Body of pancreas (tissue), 4 donors: ENCODE measurements at regions not wholly inside any gene's neighbourhood (a gene's known extent, or its start where the extent isn't known, plus 50 kb on each side); places are given as distances from the start of the nearest gene placed in this dataset.

Source experiments
- ATAC-seq: fragments of 150-250 bp; one replicate; pipeline ENCODE4 v1.9.1; 2016
- DNase-seq, 4 donors: peaks; one replicate each; pipeline ENCODE4 v3.0.0-alpha.2; 2019
- H3K27ac ChIP-seq, 4 donors: fragments of 200-600 bp; sonication (generic); 1 replicate in 3 of 4; 2 replicates in 1 of 4; pipeline versions ENCODE4 v1.5.1 to v1.6.1; 2016 to 2019; ENCODE audit warnings: mild to moderate bottlenecking in 1 of 4, mixed read lengths in 1 of 4, moderate library complexity in 1 of 4
- H3K27me3 ChIP-seq, 2 donors: fragments of 200-600 bp; sonication (generic); one replicate each; pipeline ENCODE4 v1.6.0; 2016; ENCODE audit warnings: mild to moderate bottlenecking in 1 of 2
- H3K36me3 ChIP-seq, 2 donors: fragments of 200-600 bp; sonication (generic); replicated peaks in 1 of 2; 2 replicates each; pipeline ENCODE4 v1.5.1; 2016; ENCODE audit warnings: low read depth in 2 of 2; ENCODE audit not compliant: insufficient read depth in 1 of 2
- H3K4me1 ChIP-seq: fragments of 200-600 bp; sonication (generic); one replicate; pipeline ENCODE4 v1.6.0; 2016
- H3K4me3 ChIP-seq, 2 donors: fragments of 200-600 bp; sonication (generic); 1 replicate in 1 of 2; 2 replicates in 1 of 2; pipeline ENCODE4 v1.5.1; 2016 to 2019
- H3K9me3 ChIP-seq, 3 donors: fragments of 200-600 bp; sonication (generic); 1 replicate in 2 of 3; 2 replicates in 1 of 3; pipeline ENCODE4 v1.5.1; 2016
- POLR2A ChIP-seq, 3 donors: fragments of 450-650 bp; IDR thresholded peaks; one replicate each; pipeline ENCODE4 v1.6.1; 2016; ENCODE audit warnings: antibody characterized with exemption in 3 of 3, mild to moderate bottlenecking in 2 of 3
- WGBS, 2 donors: methylation state at CpG; one replicate each; pipeline ENCODE4 v1.1.5; 2017; 5-methylcytosine and 5-hydroxymethylcytosine counted together
- intact Hi-C: fragments of 100-400 bp; cut with DNase I; formaldehyde crosslinking; loops from one replicate; pipeline ENCODE4 v1.15.1; 2023
- TF ChIP-seq, protein P1 (sequence below), 7 experiments: fragments of 450-650 bp in 4 of 7; fragments of 200-600 bp in 3 of 7; sonication (generic) in 3 of 7; IDR thresholded peaks; one replicate each; pipeline ENCODE4 v1.5.1; 2016 to 2019; ENCODE audit warnings: antibody characterized with exemption in 7 of 7

DNA sequence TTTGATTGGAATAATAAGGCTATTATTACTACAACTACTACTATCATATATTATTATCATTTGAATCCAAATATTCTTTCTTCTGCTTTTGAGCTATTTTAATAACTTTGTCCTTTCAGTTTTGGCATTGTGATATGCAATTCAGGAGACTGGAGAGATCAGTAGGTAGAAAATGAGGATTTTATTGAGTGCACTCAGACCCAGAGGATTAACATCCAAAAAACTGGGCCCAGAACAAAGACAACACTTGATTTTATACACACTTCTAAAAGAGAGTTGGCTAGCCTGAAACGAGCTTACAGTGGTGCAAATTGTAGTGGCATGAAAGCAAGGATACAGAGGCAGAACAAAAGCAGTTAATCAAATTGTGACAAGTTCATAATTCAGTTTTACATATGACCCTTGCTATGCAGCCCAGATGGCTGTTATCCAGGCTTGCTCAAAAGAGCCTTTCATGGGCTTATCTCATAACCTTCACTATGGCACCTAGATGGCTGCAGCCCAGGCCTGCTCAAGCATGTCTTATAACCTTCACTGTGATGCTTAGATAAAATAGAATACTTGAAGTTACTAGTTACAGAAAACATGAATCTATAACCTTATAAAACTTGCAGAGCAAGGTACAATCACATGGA lies 796.3 kb upstream of the RAG2 start:
- ATAC-seq: no peak
- H3K4me3 ChIP-seq: no peak overlapping the region
- WGBS, 2 donors: 28 to 39% methylated on average over 1 of the region's 1 CpG
- TF ChIP-seq, protein P1, sequence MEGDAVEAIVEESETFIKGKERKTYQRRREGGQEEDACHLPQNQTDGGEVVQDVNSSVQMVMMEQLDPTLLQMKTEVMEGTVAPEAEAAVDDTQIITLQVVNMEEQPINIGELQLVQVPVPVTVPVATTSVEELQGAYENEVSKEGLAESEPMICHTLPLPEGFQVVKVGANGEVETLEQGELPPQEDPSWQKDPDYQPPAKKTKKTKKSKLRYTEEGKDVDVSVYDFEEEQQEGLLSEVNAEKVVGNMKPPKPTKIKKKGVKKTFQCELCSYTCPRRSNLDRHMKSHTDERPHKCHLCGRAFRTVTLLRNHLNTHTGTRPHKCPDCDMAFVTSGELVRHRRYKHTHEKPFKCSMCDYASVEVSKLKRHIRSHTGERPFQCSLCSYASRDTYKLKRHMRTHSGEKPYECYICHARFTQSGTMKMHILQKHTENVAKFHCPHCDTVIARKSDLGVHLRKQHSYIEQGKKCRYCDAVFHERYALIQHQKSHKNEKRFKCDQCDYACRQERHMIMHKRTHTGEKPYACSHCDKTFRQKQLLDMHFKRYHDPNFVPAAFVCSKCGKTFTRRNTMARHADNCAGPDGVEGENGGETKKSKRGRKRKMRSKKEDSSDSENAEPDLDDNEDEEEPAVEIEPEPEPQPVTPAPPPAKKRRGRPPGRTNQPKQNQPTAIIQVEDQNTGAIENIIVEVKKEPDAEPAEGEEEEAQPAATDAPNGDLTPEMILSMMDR (IDR thresholded peaks at IDR 0.05): no peak
- TF ChIP-seq POLR2A (IDR thresholded peaks at IDR 0.05): no peak
- H3K36me3 ChIP-seq: no peaks in the 10 kb centered on the region
- no peak for DNase-seq
- intact Hi-C loops: no loop called here
- H3K9me3 ChIP-seq: peaks cover 0 to 6% (median 0%) of the 10 kb centered on the region in 3 donors
- no peaks in the 10 kb centered on the region for H3K27me3 ChIP-seq
- H3K4me1 ChIP-seq: no peaks in the 10 kb centered on the region
- no peak overlapping the region for H3K27ac ChIP-seq

DNA sequence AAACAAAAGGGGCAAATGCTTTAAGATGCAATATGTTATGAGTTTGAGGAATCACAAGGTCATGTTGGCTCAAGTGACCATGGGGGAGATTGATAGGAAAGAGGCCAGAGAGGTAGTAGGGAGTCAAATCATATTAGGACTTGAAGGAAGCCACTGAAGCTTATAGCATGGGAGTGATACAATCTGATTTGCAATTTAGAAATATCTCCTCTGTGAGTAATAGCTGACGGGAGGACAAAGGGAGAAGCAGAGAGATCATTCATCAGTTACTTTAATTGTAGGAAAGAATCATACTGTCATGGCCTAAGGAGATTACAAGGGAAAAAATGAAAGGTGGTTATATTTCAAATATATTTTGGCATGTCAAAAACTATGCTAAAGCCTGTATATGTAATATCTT lies 793.6 kb upstream of the RAG2 start:
- 58 to 71% methylated on average over 1 of the region's 1 CpG for WGBS, 2 donors
- no peak overlapping the region for H3K4me3 ChIP-seq
- H3K4me1 ChIP-seq: no peaks in the 10 kb centered on the region
- no peak overlapping the region for H3K27ac ChIP-seq
- no peaks in the 10 kb centered on the region for H3K36me3 ChIP-seq
- DNase-seq: no peak
- intact Hi-C loops: no loop called here
- TF ChIP-seq, protein P1 (IDR thresholded peaks at IDR 0.05): no peak
- no peak for TF ChIP-seq POLR2A (IDR thresholded peaks at IDR 0.05)
- no peak for ATAC-seq
- no peaks in the 10 kb centered on the region for H3K27me3 ChIP-seq
- H3K9me3 ChIP-seq: peaks cover 0 to 6% (median 0%) of the 10 kb centered on the region in 3 donors

DNA sequence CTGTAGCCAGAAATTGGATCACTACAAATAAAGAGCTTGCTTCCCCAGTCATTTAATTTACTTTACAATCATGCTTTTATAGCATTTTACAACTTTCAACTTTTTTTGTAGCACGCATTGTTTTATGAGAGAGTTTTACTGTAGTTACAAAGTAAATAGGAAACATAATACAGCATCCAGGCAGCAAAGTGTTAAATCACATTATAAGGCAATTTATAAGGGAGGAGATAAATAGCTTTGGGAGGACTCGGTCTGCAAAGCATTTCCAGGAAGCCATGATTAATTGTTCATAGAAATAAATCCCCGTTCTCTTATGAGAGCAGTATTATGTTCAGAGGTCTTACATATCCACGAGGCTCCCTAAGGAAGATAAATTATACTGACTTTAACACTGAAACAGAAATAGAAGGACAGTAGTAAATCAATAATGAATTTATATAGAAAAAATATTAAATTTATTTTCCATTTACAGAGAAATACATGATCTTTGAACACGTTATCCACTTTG lies 792.6 kb upstream of the RAG2 start:
- Histone ChIP-seq H3K27ac (no peak overlapping the region), H3K9me3 (peaks cover 0 to 6% (median 0%) of the 10 kb centered on the region in 3 donors), H3K4me3 (no peak overlapping the region), H3K4me1 (no peaks in the 10 kb centered on the region), H3K36me3 (no peaks in the 10 kb centered on the region), H3K27me3 (no peaks in the 10 kb centered on the region)
- ATAC-seq: no peak
- DNase-seq: no peak
- WGBS, 2 donors: 40 to 44% methylated on average over 5 of the region's 5 CpGs
- TF ChIP-seq, protein P1 (IDR thresholded peaks at IDR 0.05): no peak
- no peak for TF ChIP-seq POLR2A (IDR thresholded peaks at IDR 0.05)
- intact Hi-C loops: no loop called here

DNA sequence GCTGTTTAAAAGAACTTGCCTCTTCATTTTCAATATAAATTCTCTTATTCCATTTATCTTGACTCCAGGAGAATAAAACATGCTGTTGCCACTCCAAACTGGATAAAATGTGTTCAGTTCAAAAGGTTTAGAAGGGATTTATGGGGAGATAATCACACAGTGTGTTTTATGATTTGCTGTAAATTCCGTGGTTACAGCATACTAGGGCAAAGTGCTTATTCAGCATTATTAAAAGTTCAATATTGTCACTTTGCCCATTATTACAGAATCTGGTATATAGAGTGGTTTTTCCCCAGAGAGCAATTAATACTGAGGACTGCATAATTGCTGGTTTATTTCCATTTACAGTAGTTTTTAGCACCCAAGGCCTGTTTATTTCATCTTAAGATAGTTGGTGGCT lies 780.9 kb upstream of the RAG2 start:
- ATAC-seq: no peak
- no peak overlapping the region for H3K27ac ChIP-seq
- no peak for DNase-seq
- H3K4me1 ChIP-seq: no peaks in the 10 kb centered on the region
- H3K36me3 ChIP-seq: no peaks in the 10 kb centered on the region
- H3K4me3 ChIP-seq: no peak overlapping the region
- H3K27me3 ChIP-seq: no peaks in the 10 kb centered on the region
- intact Hi-C loops: no loop called here
- WGBS, 2 donors: 11 to 47% methylated on average over 1 of the region's 1 CpG
- TF ChIP-seq, protein P1 (IDR thresholded peaks at IDR 0.05): no peak
- TF ChIP-seq POLR2A (IDR thresholded peaks at IDR 0.05): no peak
- no peaks in the 10 kb centered on the region for H3K9me3 ChIP-seq

DNA sequence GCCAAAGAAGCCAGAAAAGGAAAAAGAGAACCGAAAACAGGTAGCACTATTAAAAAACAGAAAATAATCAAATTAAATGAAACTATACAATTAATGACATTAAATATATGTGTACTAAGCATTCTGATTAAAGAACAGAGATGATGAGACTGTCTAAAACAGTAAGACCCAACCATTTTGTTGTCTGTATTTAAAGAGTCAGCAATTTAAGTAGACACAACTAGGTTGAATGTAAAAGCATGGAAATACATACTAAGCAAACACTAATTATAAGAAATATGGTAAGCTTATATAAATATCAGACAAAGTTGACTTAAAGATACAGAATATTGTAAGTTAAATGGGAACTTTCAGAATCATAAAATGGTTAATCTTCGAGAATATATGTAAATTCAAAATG lies 774.6 kb upstream of the RAG2 start:
- DNase-seq (no peak), ATAC-seq (no peak)
- intact Hi-C loops: no loop called here
- 59 to 68% methylated on average over 2 of the region's 2 CpGs for WGBS, 2 donors
- Histone ChIP-seq H3K36me3 (no peaks in the 10 kb centered on the region), H3K27me3 (no peaks in the 10 kb centered on the region), H3K27ac (no peak overlapping the region), H3K4me3 (no peak overlapping the region), H3K9me3 (no peaks in the 10 kb centered on the region), H3K4me1 (no peaks in the 10 kb centered on the region)
- TF ChIP-seq, protein P1 (IDR thresholded peaks at IDR 0.05): no peak
- no peak for TF ChIP-seq POLR2A (IDR thresholded peaks at IDR 0.05)
